LNCaP clone FGC (cell line): ENCODE measurements at regions not wholly inside any gene's neighbourhood (a gene's known extent, or its start where the extent isn't known, plus 50 kb on each side); places are given as distances from the start of the nearest gene placed in this dataset.
"Not testable (repeated sequence)": the region's sequence is repeated elsewhere in the genome, so short reads cannot be mapped to it uniquely, and the experiment has no call there.

Source experiments
- DNase-seq: peaks from one replicate; pipeline ENCODE4 v3.0.0-alpha.2; 2011; ENCODE audit warnings: low read depth
- H3K4me3 ChIP-seq: 2 replicates; pipeline ENCODE4 v1.5.1; 2011; ENCODE audit warnings: mild to moderate bottlenecking, low read depth, low read length, control low read depth
- TF ChIP-seq, protein P1 (sequence below): IDR thresholded peaks from 2 replicates; pipeline ENCODE4 v1.5.1; 2012; ENCODE audit warnings: mild to moderate bottlenecking; ENCODE audit not compliant: control insufficient read depth, insufficient read depth; ENCODE audit errors: extremely low read depth

DNA sequence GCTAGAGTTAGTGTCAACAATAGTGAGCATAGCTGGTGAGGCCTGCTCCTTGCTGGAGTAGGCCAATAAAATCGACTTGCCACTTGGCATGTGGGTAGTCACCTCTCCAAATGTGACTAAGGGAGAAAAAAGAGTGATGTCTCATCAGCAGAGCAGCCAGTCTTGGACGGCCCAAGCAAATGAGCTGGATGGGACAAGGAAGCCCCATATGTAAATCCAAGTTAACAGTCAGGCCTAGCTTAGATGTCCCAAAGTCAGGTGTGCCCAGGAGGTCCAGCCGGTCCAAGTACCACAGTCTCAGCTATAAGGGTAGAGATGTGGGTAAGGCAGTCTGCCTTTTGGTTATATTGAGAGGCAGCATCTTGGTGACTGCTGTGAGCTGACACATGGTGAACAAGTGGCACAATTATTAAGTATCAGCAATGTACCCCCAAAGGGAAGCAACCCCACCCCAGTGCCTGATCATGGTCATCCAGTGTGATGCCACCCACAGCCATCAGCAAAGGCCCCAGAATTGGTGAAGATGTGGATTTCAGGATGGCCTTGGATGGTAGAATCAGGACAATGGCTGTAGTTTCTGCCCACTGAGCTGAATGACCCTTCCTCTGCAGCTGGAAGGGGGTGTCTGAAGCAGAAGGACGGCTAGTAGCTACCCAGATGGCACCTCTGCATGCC is 83.4 kb downstream of the TNFRSF13B start:
- DNase-seq: no peak
- no peak overlapping the region for H3K4me3 ChIP-seq
- TF ChIP-seq, protein P1, sequence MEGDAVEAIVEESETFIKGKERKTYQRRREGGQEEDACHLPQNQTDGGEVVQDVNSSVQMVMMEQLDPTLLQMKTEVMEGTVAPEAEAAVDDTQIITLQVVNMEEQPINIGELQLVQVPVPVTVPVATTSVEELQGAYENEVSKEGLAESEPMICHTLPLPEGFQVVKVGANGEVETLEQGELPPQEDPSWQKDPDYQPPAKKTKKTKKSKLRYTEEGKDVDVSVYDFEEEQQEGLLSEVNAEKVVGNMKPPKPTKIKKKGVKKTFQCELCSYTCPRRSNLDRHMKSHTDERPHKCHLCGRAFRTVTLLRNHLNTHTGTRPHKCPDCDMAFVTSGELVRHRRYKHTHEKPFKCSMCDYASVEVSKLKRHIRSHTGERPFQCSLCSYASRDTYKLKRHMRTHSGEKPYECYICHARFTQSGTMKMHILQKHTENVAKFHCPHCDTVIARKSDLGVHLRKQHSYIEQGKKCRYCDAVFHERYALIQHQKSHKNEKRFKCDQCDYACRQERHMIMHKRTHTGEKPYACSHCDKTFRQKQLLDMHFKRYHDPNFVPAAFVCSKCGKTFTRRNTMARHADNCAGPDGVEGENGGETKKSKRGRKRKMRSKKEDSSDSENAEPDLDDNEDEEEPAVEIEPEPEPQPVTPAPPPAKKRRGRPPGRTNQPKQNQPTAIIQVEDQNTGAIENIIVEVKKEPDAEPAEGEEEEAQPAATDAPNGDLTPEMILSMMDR: no peak

DNA sequence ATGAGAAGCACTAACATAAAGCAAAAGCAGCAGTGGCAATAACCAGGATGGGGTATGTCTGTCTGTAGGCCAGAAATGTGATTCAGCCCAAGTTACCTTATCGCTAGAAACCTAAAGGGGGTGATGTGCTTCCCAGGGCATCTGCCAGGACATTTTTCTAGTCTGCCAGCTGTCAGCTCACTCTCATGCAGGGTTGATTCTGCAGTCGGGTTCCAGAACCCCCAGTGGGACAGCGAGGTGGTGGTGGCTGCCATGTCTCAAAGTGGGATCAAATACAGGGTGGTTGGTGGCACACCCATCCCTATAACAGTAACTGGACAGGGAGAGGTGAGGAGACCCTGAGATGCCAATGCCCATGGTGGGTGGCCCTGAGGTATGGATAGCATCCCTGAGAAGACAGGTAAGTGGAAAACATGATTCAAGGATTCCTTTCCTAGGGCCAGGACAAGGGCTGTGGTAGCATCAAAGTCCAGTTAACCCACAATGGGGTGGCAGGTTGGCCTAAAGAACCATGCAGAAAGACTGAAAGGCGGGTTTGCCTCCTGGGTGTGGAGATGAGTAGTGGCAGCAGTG is 84.3 kb downstream of the TNFRSF13B start:
- DNase-seq: no peak
- TF ChIP-seq, protein P1: no peak
- no peak overlapping the region for H3K4me3 ChIP-seq

DNA sequence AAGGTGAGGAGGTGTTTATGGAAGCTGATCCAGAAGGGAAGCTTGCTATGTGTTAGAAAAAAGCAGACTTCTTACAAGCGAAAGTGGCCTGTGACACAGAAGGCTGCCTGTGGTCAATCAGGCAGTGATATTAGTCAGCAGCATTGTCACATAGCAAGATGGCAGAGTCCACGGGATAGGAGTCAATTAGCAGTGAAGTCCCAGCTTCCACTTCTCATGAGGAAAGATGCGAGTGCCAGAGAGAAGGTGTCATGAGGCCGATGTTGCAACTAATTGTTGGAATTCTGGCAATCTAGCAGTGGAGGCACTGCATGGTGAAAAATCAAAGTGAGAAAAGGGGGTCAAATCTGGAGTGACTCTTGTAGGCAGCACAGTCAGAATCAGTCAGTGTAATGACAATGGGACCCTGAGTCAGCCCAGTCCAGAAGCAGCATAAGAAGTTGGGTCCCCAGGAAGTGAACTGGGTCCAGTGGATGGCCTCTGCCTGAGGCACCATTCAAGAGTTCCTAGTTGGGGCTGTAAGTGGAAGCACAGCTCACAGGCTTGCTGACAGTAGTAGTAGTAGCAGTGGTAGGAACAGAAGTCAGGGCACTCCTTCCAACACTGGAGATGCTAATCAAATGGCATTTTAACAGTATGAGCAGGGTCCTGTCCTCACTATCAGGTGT is 85.1 kb downstream of the TNFRSF13B start:
- DNase-seq: no peak
- TF ChIP-seq, protein P1: no peak
- no peak overlapping the region for H3K4me3 ChIP-seq

DNA sequence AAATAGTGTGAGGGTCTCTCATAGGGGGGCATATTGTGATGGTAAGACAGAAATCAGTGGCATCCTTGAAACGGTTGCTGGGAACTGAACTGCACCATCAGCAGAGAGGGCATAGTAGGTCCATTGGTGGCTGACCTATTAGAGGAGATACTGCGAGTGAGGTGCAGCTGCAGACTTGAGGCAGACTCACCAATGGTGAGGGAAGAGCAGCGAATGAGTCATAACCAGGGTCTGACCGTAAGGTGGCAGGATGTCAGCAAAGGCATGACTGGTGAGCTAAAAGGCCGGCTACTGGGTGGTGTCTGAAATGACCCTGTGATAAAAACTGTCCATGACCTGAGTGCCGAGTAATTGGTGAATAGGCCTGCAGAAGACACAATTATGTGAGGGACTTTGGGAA is 86.7 kb downstream of the TNFRSF13B start:
- DNase-seq, H3K4me3 ChIP-seq: not testable (repeated sequence)

DNA sequence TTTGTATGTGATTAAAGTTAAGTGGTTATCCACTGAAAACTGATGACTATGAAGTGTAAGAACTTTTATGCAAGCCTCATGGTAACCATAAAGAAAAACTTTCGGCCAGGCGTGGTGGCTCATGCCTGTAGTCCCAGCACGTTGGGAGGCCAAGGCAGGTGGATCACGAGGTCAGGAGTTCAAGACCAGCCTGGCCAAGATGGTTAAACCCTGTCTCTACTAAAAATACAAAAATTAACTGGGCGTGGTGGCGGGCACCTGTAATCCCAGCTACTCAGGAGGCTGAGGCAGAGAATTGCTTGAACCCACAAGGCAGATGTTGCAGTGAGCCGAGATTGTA is 89.0 kb downstream of the TNFRSF13B start:
- not testable (repeated sequence) for DNase-seq, H3K4me3 ChIP-seq

DNA sequence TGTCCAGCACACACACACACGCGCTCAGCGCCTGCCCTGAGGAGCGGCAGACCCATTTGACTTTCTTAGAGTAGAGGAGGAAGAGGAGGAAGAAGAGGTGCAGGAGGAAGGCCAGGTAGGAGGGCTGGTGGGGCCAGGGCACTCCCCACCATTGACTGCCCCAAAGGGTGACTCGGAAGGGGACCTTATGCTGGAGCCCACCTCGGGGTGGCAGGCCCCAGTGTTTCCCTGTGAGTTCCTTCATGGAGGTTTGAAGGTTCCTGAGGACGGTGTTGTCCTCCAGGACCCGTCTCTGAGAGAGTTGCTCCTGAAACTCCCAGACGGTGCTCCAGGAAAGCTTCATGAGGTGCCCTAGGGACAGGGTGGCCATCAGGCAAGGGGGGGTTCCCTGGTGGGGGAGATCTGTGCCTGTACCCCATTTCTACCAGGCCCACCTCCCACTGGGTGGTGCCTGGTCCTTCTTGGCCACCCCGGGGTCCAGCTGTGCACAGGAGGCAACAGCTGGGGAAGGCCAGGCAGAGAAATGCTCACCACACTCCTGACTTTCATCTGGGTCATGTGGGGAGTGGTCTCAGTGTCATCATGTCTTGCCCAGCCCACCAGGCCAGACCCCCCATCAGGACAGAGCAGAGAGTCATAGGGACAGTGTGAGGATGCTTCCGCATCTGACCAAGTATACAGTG is 89.5 kb downstream of the TNFRSF13B start:
- TF ChIP-seq, protein P1: no peak
- no peak for DNase-seq
- H3K4me3 ChIP-seq: no peak overlapping the region

DNA sequence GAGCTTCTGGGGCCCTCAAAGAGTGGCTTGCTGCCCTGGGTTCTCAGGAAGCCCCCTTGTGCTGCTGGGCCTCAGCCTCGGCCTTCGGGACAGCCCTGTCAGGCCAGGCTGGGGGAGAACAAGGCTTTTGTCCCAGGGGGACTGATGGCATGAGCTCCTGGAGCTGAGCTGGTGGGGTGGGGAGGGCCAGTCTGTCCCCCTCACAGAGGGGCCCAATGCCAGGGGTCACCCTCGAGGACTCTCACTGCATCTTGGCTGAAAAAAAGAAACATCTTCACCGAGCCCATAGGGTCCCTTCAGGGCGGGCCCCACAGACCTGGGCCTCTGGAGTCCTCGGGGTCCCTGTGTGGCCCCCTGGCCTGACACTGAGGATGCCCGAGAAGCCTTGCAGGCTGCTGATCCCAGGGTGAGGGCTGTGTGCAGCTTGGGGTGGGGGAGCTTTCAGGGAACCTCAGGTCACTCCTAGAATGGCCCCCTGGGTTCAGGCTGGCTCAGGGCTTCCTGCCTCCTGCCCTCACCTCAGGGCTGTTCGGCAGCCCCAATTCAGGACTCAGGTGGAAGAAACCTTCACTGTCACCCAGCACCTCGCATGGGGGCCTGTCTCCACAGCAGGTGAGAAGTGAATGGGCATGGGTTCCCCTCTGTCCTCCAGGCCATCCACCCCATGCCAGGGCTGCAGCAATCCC is 90.5 kb downstream of the TNFRSF13B start:
- no peak overlapping the region for H3K4me3 ChIP-seq
- no peak for DNase-seq
- TF ChIP-seq, protein P1: no peak
